ENCODE measurements at regions not wholly inside any gene's neighbourhood (a gene's known extent, or its start where the extent isn't known, plus 50 kb on each side); places are given as distances from the start of the nearest gene placed in this dataset.
"Not testable (repeated sequence)": the region's sequence is repeated elsewhere in the genome, so short reads cannot be mapped to it uniquely, and the experiment has no call there.

DNA sequence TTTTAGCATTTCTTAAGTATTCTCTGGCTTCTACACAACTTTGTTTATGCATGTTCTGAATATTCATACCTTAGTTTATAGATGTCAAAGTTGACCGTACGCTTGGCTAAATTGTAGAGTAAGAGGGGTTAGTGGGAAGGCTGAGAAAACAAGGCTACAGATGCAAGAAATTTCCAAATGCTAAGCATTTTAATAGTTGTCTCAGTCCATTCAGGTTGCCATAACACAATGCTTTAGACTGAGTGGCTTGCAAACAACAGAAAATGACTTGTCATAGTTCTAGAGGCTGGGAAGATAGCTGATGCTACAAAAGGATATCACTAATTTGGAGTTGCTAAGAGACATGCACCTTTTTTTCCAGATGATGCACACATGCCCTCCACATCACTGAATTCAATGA, 53.0 kb upstream of the C1QTNF3 start:
- not testable (repeated sequence) for DNase-seq (ENCODE audit: low spot score)

DNA sequence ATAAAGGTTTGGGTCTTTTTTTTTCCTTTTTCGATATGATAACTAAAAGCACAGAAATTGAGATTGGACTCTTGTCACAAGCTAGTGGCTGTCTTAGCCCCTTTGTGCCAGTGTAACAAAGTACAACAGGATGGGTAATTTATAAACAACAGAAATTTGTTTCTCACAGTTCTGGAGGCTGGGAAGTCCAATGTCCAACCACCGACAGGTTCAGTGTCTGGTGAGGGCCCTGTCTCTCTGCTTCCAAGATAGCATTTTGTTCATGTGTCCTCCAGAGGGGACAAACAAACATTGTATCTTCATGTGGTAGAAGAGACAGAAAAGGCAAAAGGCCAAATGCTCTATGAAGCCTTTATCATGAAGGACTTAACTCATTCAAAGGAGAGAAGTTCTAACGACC, 56.9 kb upstream of the C1QTNF3 start:
- DNase-seq (ENCODE audit: low spot score) = not testable (repeated sequence)

DNA sequence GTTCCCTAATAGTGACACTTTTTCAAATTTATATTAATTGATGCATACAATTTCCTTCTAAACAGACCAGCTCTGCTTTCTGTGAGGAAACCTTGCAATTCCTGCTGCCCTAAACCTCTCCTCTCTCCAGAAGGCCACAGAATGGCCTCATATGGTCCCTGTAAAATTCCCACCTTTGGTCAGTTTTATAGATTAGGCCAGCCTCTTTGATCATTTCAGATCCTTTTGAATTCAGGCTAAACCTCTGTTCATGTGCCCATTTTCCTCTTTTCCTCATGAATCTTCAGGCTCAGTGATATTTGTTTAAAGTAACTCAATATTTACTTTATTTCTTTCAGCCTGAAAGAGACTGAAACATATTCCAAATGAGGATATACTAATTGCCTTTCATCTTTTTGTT, 58.6 kb upstream of the C1QTNF3 start:
- DNase-seq (ENCODE audit: low spot score) = not testable (repeated sequence)

DNA sequence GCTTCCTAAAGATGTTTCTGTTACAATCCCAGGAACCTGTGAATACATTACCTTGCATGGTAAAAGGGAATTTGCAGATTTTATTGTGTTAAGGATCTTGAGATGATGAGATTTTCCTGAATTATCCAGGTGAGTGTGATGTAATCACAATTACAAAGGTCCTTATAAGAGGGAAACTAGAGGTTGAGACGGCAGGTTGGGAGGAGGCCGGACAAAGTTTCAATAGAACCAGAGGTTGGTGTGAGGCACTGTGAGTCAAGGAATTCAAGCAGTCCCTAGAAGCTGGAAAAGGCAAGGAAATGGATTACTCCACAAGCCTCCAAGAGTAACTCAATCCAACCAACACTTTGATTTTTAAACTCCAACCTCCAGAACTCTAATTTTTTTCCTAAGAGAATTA, 65.9 kb upstream of the C1QTNF3 start:
- DNase-seq (ENCODE audit: low spot score) = not testable (repeated sequence)

DNA sequence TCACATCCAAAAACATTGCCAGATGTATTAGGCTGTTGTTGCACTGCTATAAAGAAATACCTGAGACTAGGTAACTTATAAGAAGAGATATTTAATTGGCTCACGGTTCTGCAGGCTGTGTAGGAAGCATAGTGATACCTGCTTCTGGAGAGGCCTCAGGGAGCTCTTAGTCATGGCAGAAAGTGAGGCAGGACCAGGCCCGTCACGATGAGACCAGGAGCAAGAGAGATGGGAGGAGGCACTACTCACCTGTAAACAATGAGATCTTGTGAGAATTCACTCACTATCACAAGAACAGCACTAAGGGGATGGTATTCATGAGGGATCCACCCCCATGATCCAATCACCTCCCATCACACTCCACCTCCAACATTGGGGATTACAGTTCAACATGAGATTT, 81.3 kb upstream of the C1QTNF3 start:
- DNase-seq (ENCODE audit: low spot score) = not testable (repeated sequence)

DNA sequence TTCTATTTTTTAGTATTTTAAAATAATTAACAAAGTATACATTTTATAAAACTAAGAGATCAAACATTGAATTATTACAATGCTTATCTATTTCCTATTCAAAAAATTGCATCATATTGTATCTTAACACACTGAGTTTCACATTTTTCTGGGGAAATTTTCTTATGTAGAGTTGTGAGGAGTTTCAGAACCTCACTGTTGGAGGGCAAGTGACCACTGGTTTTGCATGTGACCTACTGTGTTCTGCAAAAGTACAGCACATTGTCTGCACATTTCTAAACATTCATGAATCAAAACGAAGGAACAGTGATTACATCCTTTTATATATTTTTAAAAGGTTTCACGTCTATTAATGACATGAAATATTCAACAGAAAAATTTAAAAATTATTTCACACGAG, 82.3 kb upstream of the C1QTNF3 start:
- DNase-seq (ENCODE audit: low spot score) = not testable (repeated sequence)

DNA sequence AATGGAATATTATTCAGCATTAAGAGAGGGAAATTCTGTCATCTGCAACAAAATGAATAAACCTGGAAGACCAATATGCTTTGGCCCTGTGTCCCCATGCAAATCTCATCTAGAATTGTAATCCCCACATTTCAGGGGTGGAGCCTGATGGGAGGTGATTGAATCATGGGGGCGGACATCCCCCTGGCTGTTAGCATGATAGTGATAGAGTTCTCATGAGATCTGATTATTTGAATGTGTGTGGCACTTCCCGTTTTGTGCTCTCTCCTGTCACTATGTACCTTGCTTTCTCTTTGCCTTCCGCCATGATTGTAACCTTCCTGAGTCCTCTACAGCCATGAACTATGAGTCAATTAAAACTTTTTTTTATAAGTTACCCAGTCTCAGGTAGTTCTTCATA, 83.7 kb upstream of the C1QTNF3 start:
- DNase-seq (ENCODE audit: low spot score) = not testable (repeated sequence)

DNA sequence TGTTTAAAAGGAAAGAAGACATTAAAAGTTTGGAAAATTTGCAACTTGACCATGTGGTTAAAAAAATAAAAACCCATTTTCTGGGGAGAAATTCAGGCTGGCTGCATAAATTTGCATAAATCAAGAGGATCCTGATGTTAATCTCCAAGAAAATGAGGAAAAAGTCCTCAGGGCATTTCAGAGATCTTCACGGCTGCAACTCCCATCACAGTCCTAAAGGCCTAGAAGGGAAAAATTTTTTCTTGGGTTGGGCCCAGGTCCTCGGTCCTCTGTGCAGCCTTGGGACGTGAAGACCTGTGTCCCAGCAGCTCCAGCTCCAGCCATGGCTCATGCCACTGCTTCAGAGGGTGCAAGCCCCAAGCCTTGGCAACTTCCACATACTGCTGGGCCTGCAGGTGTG, 84.8 kb upstream of the C1QTNF3 start:
- not testable (repeated sequence) for DNase-seq (ENCODE audit: low spot score)

DNA sequence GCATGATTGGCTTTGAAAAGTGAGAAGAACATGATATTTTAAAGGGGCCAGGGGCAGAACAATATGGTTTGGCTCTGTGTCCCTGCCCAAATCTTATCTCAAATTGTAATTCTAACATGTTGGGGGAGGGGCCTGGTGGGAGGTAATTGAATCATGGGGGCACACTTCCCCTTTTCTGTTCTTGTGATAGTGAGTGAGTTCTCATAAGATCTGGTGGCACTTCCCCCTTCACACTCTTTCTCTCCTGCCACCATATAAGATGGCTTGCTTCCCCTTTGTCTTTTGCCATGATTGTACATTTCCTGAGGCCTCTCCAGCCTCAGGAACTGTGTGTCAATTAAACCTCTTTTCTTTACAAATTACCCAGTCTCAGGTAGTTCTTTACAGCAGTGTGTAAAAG, 85.9 kb upstream of the C1QTNF3 start:
- DNase-seq (ENCODE audit: low spot score) = not testable (repeated sequence)

DNA sequence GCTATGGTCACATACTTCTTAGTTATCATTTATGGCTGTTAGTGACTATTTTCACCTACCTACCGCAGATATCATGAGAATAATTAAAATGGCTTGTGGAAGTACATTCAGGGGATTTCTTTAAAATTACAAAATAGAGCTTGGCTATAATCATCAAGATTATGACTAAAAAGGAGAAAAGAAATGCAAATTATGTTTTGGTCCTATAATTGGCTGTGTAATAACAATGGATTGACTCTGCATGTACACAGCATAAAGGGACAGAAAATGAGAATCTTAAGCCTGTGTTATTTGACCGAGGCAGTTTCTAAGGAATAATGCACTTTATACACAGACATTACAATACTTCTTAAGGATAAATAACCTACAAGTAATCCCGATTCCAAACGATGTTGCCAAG, 112.0 kb upstream of the C1QTNF3 start:
- not testable (repeated sequence) for DNase-seq (ENCODE audit: low spot score)

DNA sequence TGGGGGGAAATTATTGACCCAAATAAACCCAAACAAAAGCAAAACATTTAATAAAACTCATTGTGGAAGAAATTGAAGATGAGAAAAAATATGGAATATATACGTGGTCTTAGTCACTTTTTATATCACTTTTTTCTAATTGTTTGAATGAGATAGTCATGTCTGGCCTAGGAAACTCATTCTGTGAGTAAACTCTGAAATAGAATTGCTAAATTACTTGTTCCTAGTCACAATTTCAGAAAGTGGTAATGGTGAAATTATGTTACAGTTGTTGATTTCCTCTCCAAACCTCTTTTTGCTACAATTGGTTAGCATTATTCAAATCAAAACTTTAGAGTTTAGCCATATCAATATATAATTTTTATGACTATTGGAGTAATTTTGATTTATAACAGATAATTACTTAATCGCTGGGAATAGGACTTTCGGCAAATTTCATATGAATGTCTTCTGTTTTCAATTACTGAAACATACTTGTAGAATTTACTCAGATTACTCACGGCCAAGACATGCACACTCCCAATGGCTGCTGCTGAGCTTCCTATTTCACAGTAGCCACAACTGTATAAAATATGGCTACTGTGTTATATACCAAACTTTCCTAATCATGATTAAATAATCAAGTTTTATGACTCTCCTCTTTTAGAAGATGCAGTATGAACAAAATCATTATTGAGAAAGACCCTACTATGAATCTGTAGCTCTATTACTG, 113.8 kb upstream of the C1QTNF3 start:
- DNase-seq (ENCODE audit: low spot score) = not testable (repeated sequence)

DNA sequence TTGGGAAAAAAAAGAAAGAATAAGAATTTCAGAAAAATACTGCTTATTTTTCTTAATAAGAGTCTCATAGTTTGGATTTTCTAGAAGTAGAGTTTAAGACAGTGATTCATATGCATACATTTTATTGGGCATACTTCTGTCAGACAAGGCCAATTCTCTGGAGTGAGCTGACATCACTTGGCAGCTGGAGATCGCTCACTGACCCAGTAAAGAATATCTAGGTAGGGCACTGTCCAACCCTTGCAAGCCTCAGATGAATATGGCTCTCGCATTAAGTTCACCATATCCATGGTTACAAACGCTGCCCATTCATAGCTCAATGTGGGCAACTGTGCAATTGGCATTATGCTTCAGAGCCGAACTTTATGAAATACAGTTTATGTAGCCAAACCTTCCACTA, 117.9 kb upstream of the C1QTNF3 start:
- DNase-seq (ENCODE audit: low spot score) = not testable (repeated sequence)

DNA sequence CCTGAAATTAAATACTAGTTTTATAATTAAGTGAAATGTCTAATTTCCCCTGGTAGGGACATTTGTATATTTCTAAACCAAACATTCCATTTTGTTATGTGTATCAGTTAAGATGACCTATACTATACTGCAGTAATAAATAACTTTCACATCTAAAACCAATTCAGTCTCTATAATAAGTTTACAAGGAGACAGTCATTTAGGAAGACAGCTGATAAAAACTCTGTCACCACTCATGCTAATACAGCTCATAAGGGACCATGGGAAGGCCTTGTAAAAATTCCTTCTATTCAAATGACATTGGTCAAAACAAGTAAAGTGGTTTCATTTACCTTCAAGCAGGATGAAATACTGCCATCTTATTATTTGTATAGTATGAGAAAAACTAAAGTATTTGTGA, 128.4 kb upstream of the C1QTNF3 start:
- DNase-seq (ENCODE audit: low spot score) = not testable (repeated sequence)

DNA sequence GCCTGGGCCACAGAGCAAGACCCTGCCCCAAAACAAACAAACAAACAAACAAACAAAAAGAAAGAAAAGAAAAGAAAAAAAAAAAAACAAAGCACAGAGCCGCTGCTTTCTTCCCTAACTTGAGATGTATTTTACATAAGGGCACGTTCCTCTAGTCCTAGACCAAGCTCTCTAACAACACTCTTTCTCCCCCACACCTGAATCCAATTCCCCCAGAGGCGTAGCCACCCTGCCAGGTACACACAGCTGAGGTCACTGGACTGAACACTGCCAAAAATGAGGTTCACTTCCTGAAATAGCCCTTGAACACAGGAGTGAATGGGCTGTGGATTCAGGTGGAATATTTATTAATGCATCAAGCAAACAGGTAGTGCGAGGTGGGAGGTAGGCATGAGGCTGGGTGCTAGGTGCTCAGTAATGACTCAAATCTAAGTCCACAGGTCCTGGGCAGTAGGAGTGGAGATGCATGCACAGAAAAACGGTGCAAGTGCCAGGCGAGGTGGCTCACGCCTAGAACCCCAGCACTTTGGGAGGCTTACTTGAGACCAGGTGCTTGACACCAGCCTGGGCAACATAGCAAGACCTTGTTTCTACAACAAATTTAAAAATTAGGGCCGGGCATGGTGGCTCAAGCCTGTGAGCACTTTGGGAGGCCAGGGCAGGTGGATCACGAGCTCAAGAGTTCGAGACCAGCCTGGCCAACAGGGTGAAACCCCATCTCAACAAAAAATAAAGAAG, 136.6 kb upstream of the C1QTNF3 start:
- not testable (repeated sequence) for DNase-seq (ENCODE audit: low spot score)

DNA sequence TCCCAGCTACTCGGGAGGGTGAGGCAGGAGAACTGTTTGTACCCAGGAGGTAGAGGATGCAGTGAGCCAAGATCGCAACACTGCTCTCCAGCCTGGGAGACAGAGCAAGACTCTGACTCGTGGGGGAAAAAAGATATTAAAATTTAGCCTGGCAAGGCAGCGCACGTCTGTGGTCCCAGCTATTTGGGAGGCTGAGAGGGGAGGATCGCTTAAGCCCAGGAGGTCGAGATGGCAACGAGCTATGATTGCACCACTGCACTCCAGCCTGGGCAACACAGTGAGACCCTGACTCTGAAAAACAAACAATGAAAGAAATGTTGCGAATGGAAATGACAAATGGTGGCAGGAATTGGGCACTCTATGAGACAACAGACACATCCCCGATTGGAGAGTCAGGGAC, 137.2 kb upstream of the C1QTNF3 start:
- DNase-seq (ENCODE audit: low spot score) = not testable (repeated sequence)

DNA sequence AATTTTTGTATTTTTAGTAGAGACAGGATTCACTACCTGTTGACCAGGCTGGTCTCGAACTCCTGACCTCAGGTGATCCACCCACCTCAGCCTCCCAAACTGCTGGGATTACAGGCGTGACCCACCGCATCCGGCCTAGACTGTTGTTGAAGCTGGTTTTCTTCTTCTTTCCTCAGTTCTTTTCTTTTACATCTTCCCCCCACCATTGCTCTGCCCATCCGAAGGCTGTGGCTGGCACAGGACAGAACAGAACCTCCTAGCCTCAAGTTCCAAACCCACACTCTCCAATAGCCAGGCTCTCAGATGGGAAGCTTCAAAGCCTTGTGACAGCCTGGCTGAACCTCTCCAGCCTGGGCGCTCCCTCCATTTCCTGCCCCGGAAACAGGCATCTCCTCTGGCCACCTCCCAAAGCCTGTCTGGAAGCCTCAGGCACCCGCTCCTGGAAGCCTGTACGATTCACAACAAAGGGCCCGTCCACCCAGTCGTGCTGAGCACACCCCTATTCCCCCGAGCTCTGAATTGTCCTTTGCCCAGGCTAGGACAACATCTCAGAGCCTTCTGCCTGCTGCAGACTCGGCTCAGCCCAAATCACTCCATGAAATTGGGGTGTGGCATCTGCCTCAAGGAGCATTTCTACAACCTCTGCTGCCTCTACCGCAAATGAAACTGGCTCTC, 138.1 kb upstream of the C1QTNF3 start:
- not testable (repeated sequence) for DNase-seq (ENCODE audit: low spot score)

DNA sequence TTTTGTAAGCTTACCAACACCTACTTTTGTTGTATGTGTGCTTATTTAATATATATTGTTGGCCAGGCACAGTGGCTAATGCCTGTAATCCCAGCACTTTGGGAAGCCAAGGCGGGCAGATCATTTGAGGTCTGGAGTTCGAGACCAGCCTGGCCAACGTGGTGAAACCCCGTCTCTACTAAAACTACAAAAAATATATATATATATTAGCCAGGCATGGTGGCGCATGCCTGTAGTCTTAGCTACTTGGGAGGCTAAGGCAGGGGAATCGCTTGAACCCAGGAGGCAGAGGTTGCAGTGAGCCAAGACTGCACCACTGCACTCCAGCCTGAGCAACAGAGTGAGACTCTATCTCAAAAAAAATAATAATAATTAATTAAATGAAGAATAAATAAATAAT, 142.0 kb upstream of the C1QTNF3 start:
- DNase-seq (ENCODE audit: low spot score) = not testable (repeated sequence)

DNA sequence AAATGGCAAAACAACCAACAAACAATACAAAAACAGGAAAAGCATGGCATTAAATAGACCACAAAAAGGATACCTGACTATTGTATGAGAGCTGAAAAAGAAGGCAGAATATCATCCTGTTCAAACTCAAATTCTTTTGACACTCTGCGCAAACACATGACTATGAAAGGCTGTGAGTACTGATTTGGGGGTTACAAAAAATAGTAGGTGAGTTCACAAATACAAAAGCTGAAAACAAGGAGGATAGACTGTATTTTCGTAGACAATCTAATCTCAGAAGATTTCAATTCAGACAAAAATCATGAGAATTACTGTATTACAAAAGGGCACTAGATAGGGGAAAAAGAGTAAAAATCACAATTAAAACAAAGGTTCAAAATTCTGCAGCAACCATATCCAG, 142.6 kb upstream of the C1QTNF3 start:
- not testable (repeated sequence) for DNase-seq (ENCODE audit: low spot score)

DNA sequence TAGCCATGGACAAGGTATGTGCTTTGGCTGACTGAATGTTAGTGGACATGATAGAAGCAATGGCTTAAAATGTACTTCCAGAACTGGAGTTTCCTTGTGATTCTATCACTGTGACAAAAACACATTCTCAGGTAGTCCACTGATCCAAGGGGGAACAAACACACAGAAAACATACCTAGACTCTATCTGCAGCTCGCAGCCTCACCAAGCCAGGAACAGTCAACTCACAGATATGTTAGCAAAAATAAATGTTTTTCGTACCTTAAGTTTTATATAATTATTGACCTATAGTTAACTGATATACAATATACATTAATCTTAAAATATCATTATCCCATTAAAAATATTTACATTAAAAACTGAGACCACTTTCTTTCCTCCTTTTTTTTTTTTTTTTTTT, 143.1 kb upstream of the C1QTNF3 start:
- DNase-seq (ENCODE audit: low spot score) = not testable (repeated sequence)

DNA sequence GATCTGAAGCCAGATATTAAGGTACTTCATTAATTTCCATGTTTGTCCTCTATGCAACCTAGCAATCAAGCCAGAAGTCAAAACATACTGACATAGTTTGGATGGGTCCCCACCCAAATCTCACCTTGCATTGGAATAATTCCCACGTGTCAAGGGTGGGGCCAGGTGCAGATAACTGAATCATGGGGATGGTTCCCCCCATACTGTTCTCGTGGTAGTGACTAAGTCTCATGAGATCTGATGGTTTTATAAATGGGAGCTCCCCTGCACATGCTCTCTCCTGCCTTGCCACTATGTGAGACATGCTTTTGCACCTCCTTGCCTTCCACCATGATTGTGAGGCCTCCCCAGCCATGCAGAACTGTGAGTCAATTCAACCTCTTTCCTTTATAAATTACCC, 143.9 kb upstream of the C1QTNF3 start:
- not testable (repeated sequence) for DNase-seq (ENCODE audit: low spot score)

DNA sequence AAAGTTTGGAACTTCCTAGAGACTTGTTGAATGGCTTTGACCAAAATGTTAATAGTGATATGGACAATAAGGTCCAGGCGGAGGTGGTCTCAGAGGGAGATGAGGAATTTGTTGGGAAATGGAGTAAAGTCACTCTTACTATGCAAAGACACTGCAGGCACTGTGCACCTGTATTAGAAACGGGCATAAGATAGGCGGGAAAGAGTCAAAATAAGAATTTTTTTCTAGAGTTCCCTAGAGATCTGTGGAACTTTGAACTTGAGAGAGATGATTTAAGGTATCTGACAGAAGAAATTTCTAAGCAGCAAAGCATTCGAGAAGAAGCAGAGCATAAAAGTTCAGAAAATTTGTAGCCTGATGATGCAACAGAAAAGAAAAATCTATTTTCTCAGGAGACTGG, 144.4 kb upstream of the C1QTNF3 start:
- DNase-seq (ENCODE audit: low spot score) = not testable (repeated sequence)

DNA sequence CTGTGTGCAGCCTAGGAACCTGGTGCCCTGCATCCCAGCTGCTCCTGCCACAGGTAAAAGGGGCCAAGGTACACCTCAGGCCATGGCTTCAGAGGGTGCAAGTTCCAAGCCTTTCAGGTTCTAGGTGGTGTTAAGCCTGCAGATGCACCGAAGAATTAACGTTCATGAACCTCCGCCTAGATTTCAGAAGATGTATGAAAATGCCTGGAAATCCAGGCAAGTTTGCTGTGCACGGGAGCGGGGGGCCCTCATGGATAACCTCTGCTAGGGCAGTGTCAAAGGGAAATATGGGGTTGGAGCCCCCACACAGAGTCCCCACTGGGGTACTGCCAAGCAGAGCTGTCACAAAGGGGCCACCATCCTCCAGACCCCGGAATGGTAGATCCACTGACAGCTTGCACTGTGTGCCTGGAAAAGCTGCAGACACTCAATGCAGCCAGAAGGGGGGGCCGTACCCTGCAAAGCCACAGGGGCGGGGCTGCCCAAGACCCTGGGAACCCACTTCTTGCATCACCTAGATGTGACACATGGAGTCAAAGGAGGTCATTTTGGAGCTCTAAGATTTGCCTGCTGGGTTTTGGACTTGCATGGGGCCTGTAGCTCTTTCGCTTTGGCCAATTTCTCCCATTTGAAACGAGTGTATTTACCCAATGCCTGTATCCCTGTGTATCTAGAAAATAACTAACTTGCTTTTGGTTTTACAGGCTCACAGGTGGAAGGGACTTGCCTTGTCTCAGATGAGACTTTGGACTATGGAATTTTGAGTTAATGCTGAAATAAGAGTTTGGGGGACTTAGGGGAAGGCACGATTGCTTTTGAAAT, 145.2 kb upstream of the C1QTNF3 start:
- peak; percentile 31 for DNase-seq (ENCODE audit: low spot score)

Measured in Ammon's horn (tissue), 1 donor.